Mesenchymal stem cell (in vitro differentiated cells and primary cell): ENCODE measurements at regions not wholly inside any gene's neighbourhood (a gene's known extent, or its start where the extent isn't known, plus 50 kb on each side); places are given as distances from the start of the nearest gene placed in this dataset.
A peak's percentile ranks its signal among the peaks of the same experiment; 100 is the strongest.

ENCODE experiments used
- DNase-seq: peaks from one replicate; pipeline ENCODE4 v3.0.0-alpha.2; 2013
- H2AFZ ChIP-seq: one replicate; pipeline ENCODE4 v1.6.1; 2013; ENCODE audit warnings: low read depth, mild to moderate bottlenecking, control low read depth, inconsistent platforms, low read length, moderate library complexity
- H2AK5ac ChIP-seq: 2 replicates; pipeline ENCODE4 v1.6.1; 2013; ENCODE audit warnings: low read length, moderate library complexity, mild to moderate bottlenecking, inconsistent platforms; ENCODE audit not compliant: severe bottlenecking
- H2BK120ac ChIP-seq: one replicate; pipeline ENCODE4 v1.6.1; 2013; ENCODE audit warnings: low read depth, mild to moderate bottlenecking, inconsistent platforms, low read length, moderate library complexity
- H2BK12ac ChIP-seq, 2 experiments: one replicate each; pipeline ENCODE4 v1.6.1; 2013; ENCODE audit warnings: inconsistent platforms in 2 of 2, low read length in 2 of 2, mild to moderate bottlenecking in 2 of 2, moderate library complexity in 2 of 2, control low read depth in 1 of 2
- H2BK15ac ChIP-seq: one replicate; pipeline ENCODE4 v1.6.1; 2013; ENCODE audit warnings: mild to moderate bottlenecking, low read depth, inconsistent platforms; ENCODE audit not compliant: poor library complexity, severe bottlenecking
- H2BK5ac ChIP-seq: 2 replicates; pipeline ENCODE4 v1.6.1; 2013; ENCODE audit warnings: low read depth, mild to moderate bottlenecking, low read length, control low read depth, inconsistent platforms; ENCODE audit not compliant: poor library complexity, severe bottlenecking
- H3K14ac ChIP-seq, 2 experiments: one replicate each; pipeline ENCODE4 v1.6.1; 2013; ENCODE audit warnings: inconsistent platforms in 2 of 2, low read length in 2 of 2, control low read depth in 1 of 2, mild to moderate bottlenecking in 1 of 2, moderate library complexity in 1 of 2
- H3K18ac ChIP-seq, 2 experiments: one replicate each; pipeline ENCODE4 v1.6.1; 2013; ENCODE audit warnings: inconsistent platforms in 2 of 2, low read length in 2 of 2, control low read depth in 1 of 2, low read depth in 1 of 2, mild to moderate bottlenecking in 1 of 2
- H3K23ac ChIP-seq, 2 experiments: one replicate each; pipeline ENCODE4 v1.6.1; 2013; ENCODE audit warnings: inconsistent platforms in 2 of 2, low read length in 2 of 2, mild to moderate bottlenecking in 2 of 2, moderate library complexity in 2 of 2, control low read depth in 1 of 2
- H3K27ac ChIP-seq: 2 replicates; pipeline ENCODE4 v1.5.1; 2013; ENCODE audit warnings: mild to moderate bottlenecking, moderate library complexity, low read length, control low read depth, inconsistent platforms; ENCODE audit not compliant: poor library complexity, severe bottlenecking
- H3K27me3 ChIP-seq, 2 experiments: 2 replicates each; pipeline versions ENCODE4 v1.6.1 to v1.7.0; 2013; ENCODE audit warnings: low read length in 2 of 2, mild to moderate bottlenecking in 2 of 2, moderate library complexity in 2 of 2, control low read depth in 1 of 2, inconsistent platforms in 1 of 2; ENCODE audit not compliant: control insufficient read depth in 1 of 2, insufficient read depth in 1 of 2
- H3K36me3 ChIP-seq, 2 experiments: 2 replicates each; pipeline versions ENCODE4 v1.6.1 to v1.7.0; 2013; ENCODE audit warnings: low read length in 2 of 2, control low read depth in 1 of 2, inconsistent platforms in 1 of 2, low read depth in 1 of 2, mild to moderate bottlenecking in 1 of 2; ENCODE audit not compliant: insufficient read depth in 2 of 2, control insufficient read depth in 1 of 2
- H3K4ac ChIP-seq, 2 experiments: one replicate each; pipeline ENCODE4 v1.6.1; 2013; ENCODE audit warnings: inconsistent platforms in 2 of 2, low read length in 2 of 2, mild to moderate bottlenecking in 2 of 2, moderate library complexity in 2 of 2, control low read depth in 1 of 2, low read depth in 1 of 2
- H3K4me1 ChIP-seq: 2 replicates; pipeline ENCODE4 v1.6.1; 2013; ENCODE audit warnings: low read depth, low read length, control low read depth; ENCODE audit not compliant: control insufficient read depth, insufficient read depth
- H3K4me2 ChIP-seq: 2 replicates; pipeline ENCODE4 v1.6.1; 2013; ENCODE audit warnings: low read length, mild to moderate bottlenecking, inconsistent platforms; ENCODE audit not compliant: poor library complexity, severe bottlenecking
- H3K4me3 ChIP-seq, 2 experiments: 2 replicates each; pipeline versions ENCODE4 v1.5.1 to v1.7.0; 2013; ENCODE audit warnings: low read length in 2 of 2, mild to moderate bottlenecking in 2 of 2, control low read depth in 1 of 2, low read depth in 1 of 2; ENCODE audit not compliant: insufficient read depth in 1 of 2
- H3K79me1 ChIP-seq: replicated peaks from 2 replicates; pipeline ENCODE4 v1.6.1; 2013; ENCODE audit warnings: mild to moderate bottlenecking, control low read depth, low read length, inconsistent platforms; ENCODE audit not compliant: poor library complexity, severe bottlenecking
- H3K9ac ChIP-seq: 2 replicates; pipeline ENCODE4 v1.7.0; 2013; ENCODE audit warnings: mild to moderate bottlenecking, low read length, moderate library complexity
- H3K9me3 ChIP-seq: 2 replicates; pipeline ENCODE4 v1.7.0; 2013; ENCODE audit warnings: mild to moderate bottlenecking, low read length; ENCODE audit not compliant: control insufficient read depth
- H4K8ac ChIP-seq: one replicate; pipeline ENCODE4 v1.6.1; 2013; ENCODE audit warnings: inconsistent platforms, mild to moderate bottlenecking, low read length, moderate library complexity
- H4K91ac ChIP-seq: one replicate; pipeline ENCODE4 v1.6.1; 2013; ENCODE audit warnings: mild to moderate bottlenecking, low read length, inconsistent platforms
- WGBS: methylation state at CpG from one replicate; pipeline ENCODE4 v1.1.7; 2013; ENCODE audit warnings: mixed read lengths; 5-methylcytosine and 5-hydroxymethylcytosine counted together

DNA sequence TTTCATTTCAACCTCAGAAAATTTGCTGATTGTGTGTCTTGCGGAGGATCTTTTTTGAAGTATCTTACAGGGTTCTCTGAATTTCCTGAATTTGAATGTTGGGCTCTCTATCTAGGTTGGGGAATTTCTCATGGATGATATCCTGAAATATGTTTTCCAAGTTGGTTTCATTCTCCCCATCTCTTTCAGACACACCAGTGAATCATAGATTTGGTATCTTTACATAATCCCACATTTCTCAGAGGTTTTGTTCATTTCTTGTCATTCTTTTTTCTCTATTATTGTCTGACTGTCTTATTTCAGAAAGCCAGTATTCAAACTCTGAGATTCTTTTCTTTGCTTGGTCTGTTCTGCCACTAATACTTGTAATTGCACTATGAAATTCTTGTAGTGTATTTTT is 456.9 kb downstream of the PRELID2 start:
- no peak for DNase-seq
- H2BK15ac ChIP-seq = no peak overlapping the region
- no peak overlapping the region for H4K8ac ChIP-seq
- H3K36me3 ChIP-seq = no peaks in the 10 kb centered on the region
- H2BK5ac ChIP-seq = no peak overlapping the region
- no CpG with 5 or more reads among the region's 1 CpG for WGBS
- no peak overlapping the region for H3K14ac ChIP-seq
- H3K4me1 ChIP-seq = no peaks in the 10 kb centered on the region
- no peak overlapping the region for H2AK5ac ChIP-seq
- H3K4ac ChIP-seq = no peak overlapping the region
- H3K4me2 ChIP-seq = no peak overlapping the region
- H2AFZ ChIP-seq = no peak overlapping the region
- H3K18ac ChIP-seq = no peak overlapping the region
- no peak overlapping the region for H3K27ac ChIP-seq
- H3K23ac ChIP-seq = no peak overlapping the region
- peaks cover 54% of the 10 kb centered on the region for H3K9me3 ChIP-seq
- no peaks in the 10 kb centered on the region for H3K27me3 ChIP-seq
- H3K4me3 ChIP-seq = no peak overlapping the region
- no peak overlapping the region for H4K91ac ChIP-seq
- no peaks in the 10 kb centered on the region for H3K79me1 ChIP-seq
- no peak overlapping the region for H2BK12ac ChIP-seq
- no peak overlapping the region for H3K9ac ChIP-seq
- no peak overlapping the region for H2BK120ac ChIP-seq

DNA sequence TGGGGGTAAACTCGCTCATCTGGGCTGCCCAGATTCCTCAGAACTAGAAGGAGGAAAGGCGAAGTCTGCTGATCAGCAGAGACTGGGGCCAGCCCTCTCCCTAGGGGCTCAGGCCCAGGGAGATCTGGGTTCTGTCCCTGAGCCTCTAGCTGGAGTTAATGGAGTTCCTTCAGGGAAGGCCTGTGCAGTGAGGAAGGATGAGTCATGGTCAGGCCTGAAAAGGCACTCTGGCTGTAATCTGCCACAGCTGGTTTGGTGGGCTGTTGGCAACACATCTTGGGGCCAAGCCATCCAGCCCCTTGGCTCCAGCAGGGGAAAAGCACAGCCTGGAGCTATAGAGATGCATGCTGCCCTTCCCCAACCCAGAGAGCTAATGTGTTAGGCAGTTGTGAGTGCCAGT is 459.6 kb downstream of the PRELID2 start:
- Histone ChIP-seq H3K4me3 (no peak overlapping the region), H2BK12ac (no peak overlapping the region), H4K8ac (no peak overlapping the region), H2BK15ac (no peak overlapping the region), H3K9ac (no peak overlapping the region), H3K14ac (no peak overlapping the region), H3K36me3 (no peaks in the 10 kb centered on the region), H2BK5ac (no peak overlapping the region), H3K23ac (no peak overlapping the region), H4K91ac (no peak overlapping the region), H3K4ac (no peak overlapping the region), H2AFZ (no peak overlapping the region), H2BK120ac (no peak overlapping the region), H3K79me1 (no peaks in the 10 kb centered on the region), H3K27ac (no peak overlapping the region), H3K27me3 (no peaks in the 10 kb centered on the region), H2AK5ac (no peak overlapping the region), H3K9me3 (peaks cover 58% of the 10 kb centered on the region), H3K4me1 (no peaks in the 10 kb centered on the region), H3K4me2 (no peak overlapping the region), H3K18ac (no peak overlapping the region)
- 75% methylated on average over 2 of the region's 2 CpGs for WGBS
- DNase-seq = no peak

- Histone ChIP-seq H3K18ac (no peak overlapping the region), H3K4ac (no peak overlapping the region), H3K27ac (no peak overlapping the region), H2BK120ac (no peak overlapping the region), H3K4me3 (no peak overlapping the region), H3K23ac (no peak overlapping the region), H3K4me2 (no peak overlapping the region), H2AK5ac (no peak overlapping the region), H3K79me1 (no peaks in the 10 kb centered on the region), H3K14ac (no peak overlapping the region), H3K9me3 (peaks cover 7% of the 10 kb centered on the region), H4K91ac (no peak overlapping the region), H3K36me3 (no peaks in the 10 kb centered on the region), H2BK12ac (no peak overlapping the region), H2BK15ac (no peak overlapping the region), H2BK5ac (no peak overlapping the region), H4K8ac (no peak overlapping the region), H3K9ac (no peak overlapping the region), H2AFZ (no peak overlapping the region), H3K4me1 (peaks cover 2% of the 10 kb centered on the region), H3K27me3 (no peaks in the 10 kb centered on the region)
- WGBS = 95% methylated on average over 2 of the region's 3 CpGs
- DNase-seq = no peak
Measured at GRCh38 chr5:145365464-145365863, 469.7 kb downstream of the PRELID2 start.

DNA sequence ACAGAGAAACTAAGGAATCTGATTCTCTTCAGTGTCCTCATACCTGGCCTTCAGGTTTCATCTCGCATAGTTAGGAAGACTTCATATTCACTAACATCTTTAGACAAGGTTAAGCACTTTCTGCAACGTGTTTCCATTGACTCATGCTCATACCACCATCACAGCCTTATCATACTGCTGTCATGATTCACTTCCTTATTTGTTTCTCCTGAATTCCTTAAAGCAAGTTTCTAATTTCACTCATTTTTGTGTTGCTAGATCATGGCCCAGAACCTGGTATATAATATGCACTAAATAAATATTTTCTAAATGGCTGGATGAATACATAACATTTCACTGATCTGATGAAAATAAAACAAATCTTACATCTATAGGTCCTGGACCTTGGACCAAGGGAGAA is 472.9 kb downstream of the PRELID2 start:
- no peak overlapping the region for H2AK5ac ChIP-seq
- peak; percentile 58 for DNase-seq
- no peaks in the 10 kb centered on the region for H3K79me1 ChIP-seq
- no peaks in the 10 kb centered on the region for H3K27me3 ChIP-seq
- no peak overlapping the region for H3K4me3 ChIP-seq
- H2BK15ac ChIP-seq = no peak overlapping the region
- no peak overlapping the region for H3K9ac ChIP-seq
- H3K4me2 ChIP-seq = no peak overlapping the region
- H3K4ac ChIP-seq = no peak overlapping the region
- no peak overlapping the region for H2BK12ac ChIP-seq
- no peak overlapping the region for H3K14ac ChIP-seq
- no peak overlapping the region for H3K23ac ChIP-seq
- no peak overlapping the region for H2BK120ac ChIP-seq
- H3K18ac ChIP-seq = no peak overlapping the region
- H2AFZ ChIP-seq = no peak overlapping the region
- peak overlapping the region; percentile 72 for H3K27ac ChIP-seq
- WGBS = 3% methylated on average over 2 of the region's 2 CpGs
- no peak overlapping the region for H4K91ac ChIP-seq
- H3K4me1 ChIP-seq = peaks cover 2% of the 10 kb centered on the region
- no peaks in the 10 kb centered on the region for H3K36me3 ChIP-seq
- no peak overlapping the region for H2BK5ac ChIP-seq
- H4K8ac ChIP-seq = no peak overlapping the region
- H3K9me3 ChIP-seq = no peaks in the 10 kb centered on the region
